Liver (tissue), 8 donors: ENCODE measurements at regions not wholly inside any gene's neighbourhood (a gene's known extent, or its start where the extent isn't known, plus 50 kb on each side); places are given as distances from the start of the nearest gene placed in this dataset.

Source experiments
- DNase-seq: peaks from one replicate; pipeline ENCODE4 v3.0.0-alpha.2; 2017; ENCODE audit warnings: low spot score
- H3K27ac ChIP-seq, 2 donors: one replicate each; pipeline ENCODE4 v1.7.0; 2013; ENCODE audit warnings: inconsistent platforms in 2 of 2, low read length in 2 of 2, control low read depth in 1 of 2, low read depth in 1 of 2, mild to moderate bottlenecking in 1 of 2
- H3K27me3 ChIP-seq, 4 donors: one replicate each; pipeline versions ENCODE4 v1.6.1 to v1.7.0; 2013; ENCODE audit warnings: low read length in 3 of 4, inconsistent platforms in 1 of 4, mild to moderate bottlenecking in 1 of 4, moderate library complexity in 1 of 4; ENCODE audit not compliant: control insufficient read depth in 4 of 4, insufficient read depth in 4 of 4
- H3K36me3 ChIP-seq, 4 donors: one replicate each; pipeline versions ENCODE4 v1.6.1 to v1.7.0; 2013; ENCODE audit warnings: low read length in 3 of 4, mild to moderate bottlenecking in 3 of 4, low read depth in 1 of 4, moderate library complexity in 1 of 4; ENCODE audit not compliant: control insufficient read depth in 4 of 4, insufficient read depth in 3 of 4
- H3K4me1 ChIP-seq, 4 donors: one replicate each; pipeline versions ENCODE4 v1.6.1 to v1.7.0; 2013; ENCODE audit warnings: low read length in 3 of 4, mild to moderate bottlenecking in 3 of 4, moderate library complexity in 1 of 4; ENCODE audit not compliant: control insufficient read depth in 4 of 4, insufficient read depth in 4 of 4
- H3K4me3 ChIP-seq, 3 donors: one replicate each; pipeline versions ENCODE4 v1.6.1 to v1.7.0; 2013; ENCODE audit warnings: low read length in 3 of 3, control low read depth in 1 of 3, low read depth in 1 of 3, mild to moderate bottlenecking in 1 of 3
- H3K9ac ChIP-seq, 2 donors: one replicate each; pipeline ENCODE4 v1.7.0; 2013; ENCODE audit warnings: low read length in 2 of 2, mild to moderate bottlenecking in 2 of 2, moderate library complexity in 2 of 2, control low read depth in 1 of 2, low read depth in 1 of 2
- H3K9me3 ChIP-seq, 4 donors: one replicate each; pipeline versions ENCODE4 v1.6.1 to v1.7.0; 2013; ENCODE audit warnings: low read length in 3 of 4; ENCODE audit not compliant: control insufficient read depth in 4 of 4
- ATF3 ChIP-seq: IDR thresholded peaks from 2 replicates; pipeline ENCODE4 v1.6.1; 2016; ENCODE audit warnings: antibody characterized with exemption
- CTCF ChIP-seq: fragments of 150-350 bp; IDR thresholded peaks from 2 replicates; pipeline ENCODE4 v1.5.1; 2017; ENCODE audit warnings: improper control_type of control experiment, low read depth, low read length; ENCODE audit not compliant: missing input control
- EGR1 ChIP-seq, 2 donors: IDR thresholded peaks; 2 replicates each; pipeline ENCODE4 v1.6.1; 2016 to 2018; ENCODE audit warnings: antibody characterized with exemption in 2 of 2, low read depth in 2 of 2
- FOXA1 ChIP-seq: IDR thresholded peaks from 2 replicates; pipeline ENCODE4 v1.6.1; 2016; ENCODE audit warnings: antibody characterized with exemption
- FOXA2 ChIP-seq: IDR thresholded peaks from 2 replicates; pipeline ENCODE4 v1.6.1; 2016; ENCODE audit warnings: antibody characterized with exemption
- GABPA ChIP-seq, 2 donors: IDR thresholded peaks in 1 of 2; conservative IDR thresholded peaks in 1 of 2; 2 replicates each; pipeline ENCODE4 v1.6.1; 2016; ENCODE audit warnings: antibody characterized with exemption in 2 of 2, mild to moderate bottlenecking in 1 of 2, moderate library complexity in 1 of 2
- HNF4G ChIP-seq: IDR thresholded peaks from 2 replicates; pipeline ENCODE4 v1.6.1; 2016; ENCODE audit warnings: antibody characterized with exemption
- JUND ChIP-seq, 2 donors: IDR thresholded peaks; 2 replicates each; pipeline ENCODE4 v1.6.1; 2016; ENCODE audit warnings: antibody characterized with exemption in 2 of 2
- MAX ChIP-seq: IDR thresholded peaks from 2 replicates; pipeline ENCODE4 v1.6.1; 2016; ENCODE audit warnings: antibody characterized with exemption
- NR2F2 ChIP-seq: IDR thresholded peaks from 2 replicates; pipeline ENCODE4 v1.6.1; 2016; ENCODE audit warnings: antibody characterized with exemption
- RAD21 ChIP-seq, 2 donors: IDR thresholded peaks; 2 replicates each; pipeline ENCODE4 v1.6.1; 2016; ENCODE audit warnings: antibody characterized with exemption in 2 of 2, mild to moderate bottlenecking in 2 of 2
- REST ChIP-seq: IDR thresholded peaks from 2 replicates; pipeline ENCODE4 v1.6.1; 2016; ENCODE audit warnings: antibody characterized with exemption, mild to moderate bottlenecking
- SP1 ChIP-seq: IDR thresholded peaks from 2 replicates; pipeline ENCODE4 v1.6.1; 2018; ENCODE audit warnings: antibody characterized with exemption, mild to moderate bottlenecking
- YY1 ChIP-seq: IDR thresholded peaks from 2 replicates; pipeline ENCODE4 v1.6.1; 2016; ENCODE audit warnings: antibody characterized with exemption, mild to moderate bottlenecking
- ZBTB33 ChIP-seq: IDR thresholded peaks from 2 replicates; pipeline ENCODE4 v1.6.1; 2016; ENCODE audit warnings: antibody characterized with exemption
- WGBS: extraction: QIAGEN DNeasy Blood & Tissue Kit; methylation state at CpG from one replicate; pipeline ENCODE4 v1.1.7; 2013; 5-methylcytosine and 5-hydroxymethylcytosine counted together
- donor health status: healthy.
- donor health status: healthy.
- donor health status: healthy.
- donor health status: healthy.
- donor health status: healthy.

- H3K9ac ChIP-seq, result no peak overlapping the region
- no peak for TF ChIP-seq CTCF
- TF ChIP-seq FOXA1, result no peak
- no peak for TF ChIP-seq NR2F2
- TF ChIP-seq EGR1 (IDR thresholded peaks at IDR 0.05; ENCODE audit: low read depth in 2 of 2), result no peak
- TF ChIP-seq JUND (IDR thresholded peaks at IDR 0.05), result no peak
- no peak for TF ChIP-seq YY1
- no peak for TF ChIP-seq ATF3
- TF ChIP-seq HNF4G, result no peak
- TF ChIP-seq RAD21 (IDR thresholded peaks at IDR 0.05), result no peak
- no peak for TF ChIP-seq GABPA (IDR thresholded peaks at IDR 0.05 in 1 of 2, conservative IDR thresholded peaks at IDR 0.05 in 1 of 2)
- TF ChIP-seq REST, result no peak
- TF ChIP-seq FOXA2, result no peak
- TF ChIP-seq SP1, result no peak
- TF ChIP-seq MAX, result no peak
- no peak for TF ChIP-seq ZBTB33
- H3K9me3 ChIP-seq, result no peaks in the 10 kb centered on the region
- no peaks in the 10 kb centered on the region for H3K36me3 ChIP-seq
- WGBS, result 90% methylated on average over 13 of the region's 13 CpGs
- H3K27me3 ChIP-seq, result no peaks in the 10 kb centered on the region
- no peak overlapping the region for H3K27ac ChIP-seq
- no peaks in the 10 kb centered on the region for H3K4me1 ChIP-seq
- H3K4me3 ChIP-seq, result no peak overlapping the region
- no peak for DNase-seq
Measured at GRCh38 chr6:167470101-167470835, 145.4 kb downstream of the TTLL2 start.
